Activated CD4-positive, alpha-beta T cell treated with anti-CD3 and anti-CD28 coated beads, Interleukin-2, Interleukin-4, amounts not matched to agents 100 ng/mL and 50 ng/mL, durations not matched to agents 16 hours and 8 hours (primary cell): ENCODE measurements at regions not wholly inside any gene's neighbourhood (a gene's known extent, or its start where the extent isn't known, plus 50 kb on each side); places are given as distances from the start of the nearest gene placed in this dataset.

ENCODE experiments used
- DNase-seq: peaks from one replicate; pipeline ENCODE4 v3.0.0-alpha.2; 2020; ENCODE audit warnings: low spot score

- no peak for DNase-seq
These were observed 182.6 kb upstream of the LYPLAL1 start for GRCh38 chr1:218991089-218991488.

GRCh38 chr1:218994615-218995014 is 179.1 kb upstream of the LYPLAL1 start:
- no peak for DNase-seq

GRCh38 chr1:218995091-218995665 is 178.5 kb upstream of the LYPLAL1 start:
- DNase-seq = no peak

GRCh38 chr1:218996362-218996761 is 177.3 kb upstream of the LYPLAL1 start:
- DNase-seq = no peak

GRCh38 chr1:219000005-219000404 is 173.7 kb upstream of the LYPLAL1 start:
- DNase-seq = no peak

GRCh38 chr1:219000631-219001030 is 173.0 kb upstream of the LYPLAL1 start:
- no peak for DNase-seq

GRCh38 chr1:219010720-219011119 is 163.0 kb upstream of the LYPLAL1 start:
- DNase-seq = no peak

GRCh38 chr1:219020386-219020785 is 153.3 kb upstream of the LYPLAL1 start:
- no peak for DNase-seq

GRCh38 chr1:219020846-219021245 is 152.8 kb upstream of the LYPLAL1 start:
- DNase-seq = no peak

- DNase-seq = no peak
These were observed 146.5 kb upstream of the LYPLAL1 start for GRCh38 chr1:219027146-219027673.

GRCh38 chr1:219031809-219032208 is 141.9 kb upstream of the LYPLAL1 start:
- no peak for DNase-seq

- no peak for DNase-seq
These were observed 135.3 kb upstream of the LYPLAL1 start for GRCh38 chr1:219038398-219038797.

- no peak for DNase-seq
These were observed 134.5 kb upstream of the LYPLAL1 start for GRCh38 chr1:219039017-219039681.

- no peak for DNase-seq
These were observed 134.0 kb upstream of the LYPLAL1 start for GRCh38 chr1:219039682-219040154.

GRCh38 chr1:219040291-219040690 is 133.4 kb upstream of the LYPLAL1 start:
- DNase-seq = no peak

- no peak for DNase-seq
These were observed 132.5 kb upstream of the LYPLAL1 start for GRCh38 chr1:219041141-219041540.

- no peak for DNase-seq
These were observed 131.9 kb upstream of the LYPLAL1 start for GRCh38 chr1:219041818-219042217.

- DNase-seq = no peak
These were observed 130.9 kb upstream of the LYPLAL1 start for GRCh38 chr1:219042769-219043168.

GRCh38 chr1:219045246-219045645 is 128.4 kb upstream of the LYPLAL1 start:
- DNase-seq = no peak

GRCh38 chr1:219049501-219049900 is 124.2 kb upstream of the LYPLAL1 start:
- no peak for DNase-seq

GRCh38 chr1:219050086-219050821 is 123.4 kb upstream of the LYPLAL1 start:
- no peak for DNase-seq

GRCh38 chr1:219050822-219051125 is 122.9 kb upstream of the LYPLAL1 start:
- no peak for DNase-seq

- no peak for DNase-seq
These were observed 122.1 kb upstream of the LYPLAL1 start for GRCh38 chr1:219051547-219051946.
